ENCODE measurements at regions not wholly inside any gene's neighbourhood (a gene's known extent, or its start where the extent isn't known, plus 50 kb on each side); places are given as distances from the start of the nearest gene placed in this dataset.

GRCh38 chr1:34500451-34500850 lies 254.4 kb upstream of the GJB5 start:
- TF ChIP-seq, protein P1, sequence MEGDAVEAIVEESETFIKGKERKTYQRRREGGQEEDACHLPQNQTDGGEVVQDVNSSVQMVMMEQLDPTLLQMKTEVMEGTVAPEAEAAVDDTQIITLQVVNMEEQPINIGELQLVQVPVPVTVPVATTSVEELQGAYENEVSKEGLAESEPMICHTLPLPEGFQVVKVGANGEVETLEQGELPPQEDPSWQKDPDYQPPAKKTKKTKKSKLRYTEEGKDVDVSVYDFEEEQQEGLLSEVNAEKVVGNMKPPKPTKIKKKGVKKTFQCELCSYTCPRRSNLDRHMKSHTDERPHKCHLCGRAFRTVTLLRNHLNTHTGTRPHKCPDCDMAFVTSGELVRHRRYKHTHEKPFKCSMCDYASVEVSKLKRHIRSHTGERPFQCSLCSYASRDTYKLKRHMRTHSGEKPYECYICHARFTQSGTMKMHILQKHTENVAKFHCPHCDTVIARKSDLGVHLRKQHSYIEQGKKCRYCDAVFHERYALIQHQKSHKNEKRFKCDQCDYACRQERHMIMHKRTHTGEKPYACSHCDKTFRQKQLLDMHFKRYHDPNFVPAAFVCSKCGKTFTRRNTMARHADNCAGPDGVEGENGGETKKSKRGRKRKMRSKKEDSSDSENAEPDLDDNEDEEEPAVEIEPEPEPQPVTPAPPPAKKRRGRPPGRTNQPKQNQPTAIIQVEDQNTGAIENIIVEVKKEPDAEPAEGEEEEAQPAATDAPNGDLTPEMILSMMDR (IDR thresholded peaks at IDR 0.05; ENCODE audit: insufficient read depth, low read length, poor library complexity, severe bottlenecking): no peak
- TF ChIP-seq EZH2phosphoT487 (conservative IDR thresholded peaks at IDR 0.05; ENCODE audit: low read length): no peak

All from SU-DHL-6 (cell line).